NT2/D1 (cell line): ENCODE measurements at regions not wholly inside any gene's neighbourhood (a gene's known extent, or its start where the extent isn't known, plus 50 kb on each side); places are given as distances from the start of the nearest gene placed in this dataset.
"Not testable (repeated sequence)": the region's sequence is repeated elsewhere in the genome, so short reads cannot be mapped to it uniquely, and the experiment has no call there.

ENCODE experiments used
- DNase-seq: peaks from one replicate; pipeline ENCODE4 v3.0.0-alpha.2; 2011; ENCODE audit warnings: low read depth, low spot score
- H3K27me3 ChIP-seq: 2 replicates; pipeline ENCODE4 v1.6.0; 2011; ENCODE audit warnings: mild to moderate bottlenecking; ENCODE audit not compliant: insufficient read length, insufficient read depth
- H3K36me3 ChIP-seq: 2 replicates; pipeline ENCODE4 v1.6.1; 2011; ENCODE audit warnings: mild to moderate bottlenecking, low read length, mixed read lengths; ENCODE audit not compliant: insufficient read depth, insufficient read length
- H3K4me1 ChIP-seq: 2 replicates; pipeline ENCODE4 v1.5.1; 2011; ENCODE audit not compliant: insufficient read depth, insufficient read length
- H3K4me3 ChIP-seq: 2 replicates; pipeline ENCODE4 v1.5.1; 2011; ENCODE audit warnings: low read depth; ENCODE audit not compliant: insufficient read length
- H3K9ac ChIP-seq: 2 replicates; pipeline ENCODE4 v1.6.0; 2011; ENCODE audit warnings: low read depth; ENCODE audit not compliant: insufficient read length
- H3K9me3 ChIP-seq: 2 replicates; pipeline ENCODE4 v1.5.1; 2011; ENCODE audit warnings: mild to moderate bottlenecking, low read length; ENCODE audit not compliant: insufficient read depth
- SUZ12 ChIP-seq: IDR thresholded peaks from 2 replicates; pipeline ENCODE4 v1.6.1; 2011; ENCODE audit not compliant: insufficient read length, insufficient read depth; ENCODE audit errors: extremely low read depth
- YY1 ChIP-seq: IDR thresholded peaks from 2 replicates; pipeline ENCODE4 v1.6.1; 2011; ENCODE audit not compliant: insufficient read length, insufficient read depth
- ZNF274 ChIP-seq: IDR thresholded peaks from 2 replicates; pipeline ENCODE4 v1.6.1; 2011; ENCODE audit warnings: mild to moderate bottlenecking, low read depth, low read length

DNA sequence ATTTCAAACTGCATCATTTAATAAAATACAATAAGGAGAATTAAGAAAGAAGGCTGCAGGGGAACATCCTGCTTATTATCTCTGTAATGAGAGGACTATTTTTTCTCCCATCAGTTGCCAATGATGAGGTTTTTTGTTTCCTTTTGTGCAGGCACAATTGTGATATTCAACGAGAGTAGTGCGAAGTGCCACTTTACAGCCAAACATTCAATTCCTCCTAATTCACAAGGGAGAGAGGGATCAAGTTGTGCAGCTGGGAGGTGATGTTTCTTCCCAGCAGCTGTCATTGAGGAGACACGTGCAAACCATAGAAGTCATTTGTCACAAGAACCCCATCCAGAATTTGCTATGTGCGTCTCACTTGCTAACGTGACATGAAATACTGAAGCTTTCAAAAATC is 81.6 kb upstream of the ICA1 start:
- Histone ChIP-seq H3K9me3 (peaks cover 25% of the 10 kb centered on the region; the same call in 1 of the 2 replicates), H3K4me1 (no peaks in the 10 kb centered on the region), H3K4me3 (no peak overlapping the region), H3K36me3 (peaks cover 7% of the 10 kb centered on the region), H3K9ac (no peak overlapping the region), H3K27me3 (no peaks in the 10 kb centered on the region)
- no peak for DNase-seq
- no peak for TF ChIP-seq SUZ12
- no peak for TF ChIP-seq ZNF274
- TF ChIP-seq YY1: no peak

DNA sequence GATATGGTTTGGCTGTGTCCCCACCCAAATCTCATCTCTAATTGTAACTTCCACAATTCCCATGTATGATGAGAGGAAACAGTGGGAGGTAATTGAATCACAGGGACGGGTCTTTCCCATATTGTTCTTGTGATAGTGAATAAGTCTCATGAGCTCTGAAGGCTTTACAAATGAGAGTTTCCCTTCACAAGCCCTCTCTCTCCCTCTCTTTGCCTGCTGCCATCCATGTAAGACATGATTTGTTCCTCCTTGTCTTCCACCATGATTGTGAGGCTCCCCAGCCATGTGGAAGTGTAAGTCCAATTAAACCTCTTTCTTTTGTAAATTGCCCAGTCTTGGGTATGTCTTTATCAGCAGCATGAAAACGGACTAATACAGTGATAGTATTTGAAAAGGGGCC is 85.4 kb upstream of the ICA1 start:
- DNase-seq, H3K27me3 ChIP-seq, H3K4me1 ChIP-seq: not testable (repeated sequence)

DNA sequence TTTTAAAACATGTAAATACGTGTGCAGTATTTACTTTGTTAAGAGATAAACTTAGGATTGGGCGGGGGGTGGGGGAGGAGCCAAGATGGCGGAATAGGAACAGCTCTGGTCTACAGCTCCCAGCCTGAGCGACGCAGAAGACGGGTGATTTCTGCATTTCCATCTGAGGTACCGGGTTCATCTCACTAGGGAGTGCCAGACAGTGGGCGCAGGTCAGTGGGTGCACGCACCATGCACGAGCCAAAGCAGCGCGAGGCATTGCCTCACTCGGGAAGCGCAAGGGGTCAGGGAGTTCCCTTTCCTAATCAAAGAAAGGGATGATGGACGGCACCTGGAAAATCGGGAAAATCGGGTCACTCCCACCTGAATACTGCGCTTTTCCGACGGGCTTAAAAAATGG is 81.8 kb upstream of the NXPH1 start:
- not testable (repeated sequence) for H3K4me3 ChIP-seq, H3K9ac ChIP-seq, DNase-seq, H3K4me1 ChIP-seq, H3K27me3 ChIP-seq, H3K36me3 ChIP-seq
- peaks cover 20% of the 10 kb centered on the region; the same call in 1 of the 2 replicates for H3K9me3 ChIP-seq

More for the DNA sequence above, 85.4 kb upstream of the ICA1 start:
- H3K9ac ChIP-seq, H3K36me3 ChIP-seq, H3K4me3 ChIP-seq: not testable (repeated sequence)
- H3K9me3 ChIP-seq: peaks cover 33% of the 10 kb centered on the region; the same call in 1 of the 2 replicates

GRCh38 chr7:8353991-8354390 is 79.4 kb upstream of the NXPH1 start:
- no peaks in the 10 kb centered on the region for H3K27me3 ChIP-seq
- DNase-seq: no peak
- H3K9me3 ChIP-seq: peaks cover 19% of the 10 kb centered on the region
- H3K4me1 ChIP-seq: no peaks in the 10 kb centered on the region
- no peak for TF ChIP-seq SUZ12
- TF ChIP-seq ZNF274: no peak
- no peak for TF ChIP-seq YY1
- H3K4me3 ChIP-seq: no peak overlapping the region
- H3K9ac ChIP-seq: no peak overlapping the region
- H3K36me3 ChIP-seq: no peaks in the 10 kb centered on the region

DNA sequence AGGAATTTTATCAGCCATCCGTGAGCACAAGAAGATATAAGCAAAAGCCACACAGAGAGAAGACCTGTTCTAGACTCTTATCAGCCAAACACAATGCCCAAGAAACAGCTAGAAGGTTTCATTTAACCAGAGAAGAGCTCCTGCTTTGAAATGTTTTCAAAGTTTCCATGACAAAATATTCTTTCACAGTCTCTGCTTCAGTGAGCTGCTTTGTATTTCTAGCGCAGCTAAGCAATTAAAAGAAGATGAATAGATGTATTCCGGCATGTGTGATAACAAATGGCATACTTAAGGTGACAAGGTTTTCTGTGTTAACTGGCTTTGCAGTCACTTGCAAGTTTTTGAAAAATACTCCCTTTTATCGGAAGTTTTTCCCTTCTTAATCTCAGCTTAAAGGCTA is 78.9 kb upstream of the NXPH1 start:
- H3K27me3 ChIP-seq: no peaks in the 10 kb centered on the region
- peaks cover 25% of the 10 kb centered on the region for H3K9me3 ChIP-seq
- H3K4me3 ChIP-seq: no peak overlapping the region
- no peaks in the 10 kb centered on the region for H3K4me1 ChIP-seq
- no peak overlapping the region for H3K9ac ChIP-seq
- TF ChIP-seq ZNF274 (no peak), SUZ12 (no peak), YY1 (no peak)
- no peak for DNase-seq
- H3K36me3 ChIP-seq: no peaks in the 10 kb centered on the region

DNA sequence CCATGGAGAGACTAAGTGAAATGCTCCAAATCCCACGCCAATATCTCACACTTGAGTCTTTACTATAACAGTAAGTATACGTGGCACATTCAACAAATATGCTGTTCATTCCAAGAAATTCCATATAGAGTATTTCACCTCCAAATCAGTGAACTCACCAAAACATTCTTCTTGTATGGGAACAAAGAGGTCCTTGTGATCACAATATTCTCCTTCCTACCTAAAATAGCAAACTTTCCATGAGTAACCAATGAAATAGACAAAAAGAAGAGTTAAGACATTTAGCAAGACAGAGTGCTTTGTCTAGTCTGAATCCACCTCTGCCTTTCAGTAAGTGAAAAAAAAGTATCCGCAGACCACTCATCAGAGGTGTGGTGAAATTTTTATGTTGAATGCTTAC is 77.3 kb upstream of the NXPH1 start:
- TF ChIP-seq ZNF274 (no peak), SUZ12 (no peak), YY1 (no peak)
- Histone ChIP-seq H3K4me3 (no peak overlapping the region), H3K27me3 (no peaks in the 10 kb centered on the region), H3K36me3 (no peaks in the 10 kb centered on the region), H3K4me1 (no peaks in the 10 kb centered on the region), H3K9me3 (peaks cover 23% of the 10 kb centered on the region), H3K9ac (no peak overlapping the region)
- no peak for DNase-seq

- Histone ChIP-seq H3K9me3 (peaks cover 20% of the 10 kb centered on the region), H3K4me3 (no peak overlapping the region), H3K9ac (no peak overlapping the region), H3K27me3 (no peaks in the 10 kb centered on the region), H3K4me1 (no peaks in the 10 kb centered on the region), H3K36me3 (no peaks in the 10 kb centered on the region)
- TF ChIP-seq SUZ12 (no peak), ZNF274 (no peak), YY1 (no peak)
- DNase-seq: no peak
Observed at GRCh38 chr7:8357536-8357935, 75.9 kb upstream of the NXPH1 start.

- H3K36me3 ChIP-seq: no peaks in the 10 kb centered on the region
- H3K9me3 ChIP-seq: peaks cover 14% of the 10 kb centered on the region
- H3K4me1 ChIP-seq: no peaks in the 10 kb centered on the region
- TF ChIP-seq SUZ12 (no peak), ZNF274 (no peak), YY1 (no peak)
- H3K4me3 ChIP-seq: no peak overlapping the region
- H3K27me3 ChIP-seq: no peaks in the 10 kb centered on the region
- H3K9ac ChIP-seq: no peak overlapping the region
- no peak for DNase-seq
Observed at GRCh38 chr7:8360564-8361153, 72.8 kb upstream of the NXPH1 start.
